Mesendoderm (in vitro differentiated cells): ENCODE measurements at regions not wholly inside any gene's neighbourhood (a gene's known extent, or its start where the extent isn't known, plus 50 kb on each side); places are given as distances from the start of the nearest gene placed in this dataset.
"Not testable (repeated sequence)": the region's sequence is repeated elsewhere in the genome, so short reads cannot be mapped to it uniquely, and the experiment has no call there.

Source experiments
- DNase-seq: peaks from one replicate; pipeline ENCODE4 v3.0.0; 2013
- H2AK5ac ChIP-seq: 2 replicates; pipeline ENCODE4 v1.6.1; 2013; ENCODE audit warnings: low read length, inconsistent platforms
- H2BK120ac ChIP-seq: 2 replicates; pipeline ENCODE4 v1.6.1; 2013; ENCODE audit warnings: low read depth, mild to moderate bottlenecking, low read length, moderate library complexity, mixed read lengths
- H2BK15ac ChIP-seq: replicated peaks from 2 replicates; pipeline ENCODE4 v1.6.1; 2013; ENCODE audit warnings: low read depth, mild to moderate bottlenecking, moderate library complexity
- H2BK5ac ChIP-seq: 2 replicates; pipeline ENCODE4 v1.6.1; 2013; ENCODE audit warnings: low read length, inconsistent platforms
- H3K18ac ChIP-seq: 2 replicates; pipeline ENCODE4 v1.6.1; 2013; ENCODE audit warnings: mild to moderate bottlenecking, low read length, mixed read lengths
- H3K23ac ChIP-seq: one replicate; pipeline ENCODE4 v1.6.1; 2013; ENCODE audit warnings: low read length
- H3K27ac ChIP-seq: 2 replicates; pipeline ENCODE4 v1.5.1; 2013; ENCODE audit warnings: low read depth, mild to moderate bottlenecking, inconsistent platforms, low read length, moderate library complexity
- H3K27me3 ChIP-seq: 2 replicates; pipeline ENCODE4 v1.6.1; 2013; ENCODE audit warnings: low read length, control low read depth, mild to moderate bottlenecking, inconsistent platforms; ENCODE audit not compliant: insufficient read depth, poor library complexity
- H3K36me3 ChIP-seq: 2 replicates; pipeline ENCODE4 v1.6.1; 2013; ENCODE audit warnings: low read length, inconsistent platforms; ENCODE audit not compliant: control insufficient read depth, insufficient read depth
- H3K4ac ChIP-seq: one replicate; pipeline ENCODE4 v1.6.1; 2013; ENCODE audit warnings: low read depth, mild to moderate bottlenecking, low read length, moderate library complexity
- H3K4me1 ChIP-seq: 2 replicates; pipeline ENCODE4 v1.6.1; 2013; ENCODE audit warnings: low read depth, low read length, inconsistent platforms; ENCODE audit not compliant: control insufficient read depth
- H3K4me2 ChIP-seq: 2 replicates; pipeline ENCODE4 v1.6.1; 2013; ENCODE audit warnings: low read length
- H3K4me3 ChIP-seq: 2 replicates; pipeline ENCODE4 v1.5.1; 2013; ENCODE audit warnings: mild to moderate bottlenecking, low read length
- H3K56ac ChIP-seq: one replicate; pipeline ENCODE4 v1.6.1; 2013; ENCODE audit warnings: low read length
- H3K79me1 ChIP-seq: 2 replicates; pipeline ENCODE4 v1.6.1; 2013; ENCODE audit warnings: low read length, inconsistent platforms
- H3K79me2 ChIP-seq: 2 replicates; pipeline ENCODE4 v1.6.1; 2013; ENCODE audit warnings: mild to moderate bottlenecking, low read length; ENCODE audit not compliant: control insufficient read depth, insufficient read depth
- H3K9ac ChIP-seq: 2 replicates; pipeline ENCODE4 v1.6.1; 2013; ENCODE audit warnings: low read length, inconsistent platforms
- H4K5ac ChIP-seq: one replicate; pipeline ENCODE4 v1.6.1; 2013; ENCODE audit warnings: low read length
- H4K8ac ChIP-seq: one replicate; pipeline ENCODE4 v1.6.1; 2013; ENCODE audit warnings: low read depth, mild to moderate bottlenecking, control low read depth, low read length, moderate library complexity
- WGBS: extraction: QIAGEN DNeasy Blood & Tissue Kit; methylation state at CpG from one replicate; pipeline ENCODE4 v1.1.7; 2013; ENCODE audit warnings: low lambda C conversion rate, missing lambda C conversion rate; ENCODE audit not compliant: insufficient coverage; ENCODE audit errors: extremely low coverage; 5-methylcytosine and 5-hydroxymethylcytosine counted together

DNA sequence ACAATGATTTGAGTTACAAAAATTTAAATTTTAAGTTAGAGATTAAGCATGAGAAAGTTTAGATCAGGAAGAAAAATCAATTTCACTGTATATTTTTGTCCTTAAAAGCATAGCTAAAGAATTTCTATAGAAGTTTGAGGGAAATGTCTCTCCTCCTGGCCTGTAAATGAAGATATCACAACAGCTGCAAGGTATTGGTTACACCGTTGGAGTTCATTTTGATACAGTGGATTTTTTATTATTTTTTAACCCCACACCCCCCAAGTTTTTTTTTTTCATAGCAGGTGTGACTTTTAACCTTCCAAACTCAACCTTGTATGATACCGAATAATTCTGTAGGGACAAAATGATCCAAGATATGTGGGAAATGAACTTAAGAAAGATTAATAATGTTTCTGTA, 156.3 kb downstream of the DISP1 start:
- H3K27ac ChIP-seq, result no peak overlapping the region
- H2BK120ac ChIP-seq, result no peak overlapping the region
- H3K4ac ChIP-seq, result no peak overlapping the region
- H3K4me2 ChIP-seq, result no peak overlapping the region
- no peak overlapping the region for H4K5ac ChIP-seq
- WGBS, result no CpG with 5 or more reads among the region's 2 CpGs
- H4K8ac ChIP-seq, result no peak overlapping the region
- no peaks in the 10 kb centered on the region for H3K27me3 ChIP-seq
- DNase-seq, result no peak
- H3K4me3 ChIP-seq, result no peak overlapping the region
- no peaks in the 10 kb centered on the region for H3K4me1 ChIP-seq
- H3K18ac ChIP-seq, result no peak overlapping the region
- no peaks in the 10 kb centered on the region for H3K79me1 ChIP-seq
- no peaks in the 10 kb centered on the region for H3K79me2 ChIP-seq
- no peak overlapping the region for H2BK15ac ChIP-seq
- H3K9ac ChIP-seq, result no peak overlapping the region
- H3K23ac ChIP-seq, result no peak overlapping the region
- no peak overlapping the region for H3K56ac ChIP-seq
- H3K36me3 ChIP-seq, result no peaks in the 10 kb centered on the region
- no peak overlapping the region for H2AK5ac ChIP-seq
- H2BK5ac ChIP-seq, result no peak overlapping the region

DNA sequence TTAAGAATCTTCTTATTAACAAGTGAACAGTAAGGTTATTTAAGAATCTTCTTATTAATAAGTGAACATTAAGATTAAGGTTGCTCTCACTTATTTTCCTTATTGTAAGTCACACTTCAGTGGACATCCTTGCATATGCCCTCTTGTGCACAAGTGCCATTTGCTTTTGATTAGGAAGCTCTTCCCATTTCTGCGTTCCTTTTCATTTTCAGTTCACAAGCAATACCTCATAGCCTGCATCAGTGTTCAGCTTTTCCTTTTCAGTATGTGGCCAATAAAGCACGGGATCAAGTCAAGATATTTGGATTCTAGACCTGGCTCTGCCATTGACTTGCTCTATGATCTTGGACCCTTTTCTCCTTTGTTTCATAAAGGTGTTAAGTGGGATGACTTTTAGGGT, 158.7 kb downstream of the DISP1 start:
- Histone ChIP-seq H3K4me1 (no peaks in the 10 kb centered on the region), H3K36me3 (no peaks in the 10 kb centered on the region), H2BK15ac (no peak overlapping the region), H2AK5ac (no peak overlapping the region), H3K4me2 (no peak overlapping the region), H3K9ac (no peak overlapping the region), H3K79me1 (no peaks in the 10 kb centered on the region), H3K56ac (no peak overlapping the region), H2BK5ac (no peak overlapping the region), H4K8ac (no peak overlapping the region), H3K27me3 (no peaks in the 10 kb centered on the region), H4K5ac (no peak overlapping the region), H3K18ac (no peak overlapping the region), H3K79me2 (no peaks in the 10 kb centered on the region), H3K4ac (no peak overlapping the region), H2BK120ac (no peak overlapping the region), H3K23ac (no peak overlapping the region), H3K27ac (no peak overlapping the region), H3K4me3 (no peak overlapping the region)
- no CpG with 5 or more reads among the region's 2 CpGs for WGBS
- DNase-seq, result no peak

DNA sequence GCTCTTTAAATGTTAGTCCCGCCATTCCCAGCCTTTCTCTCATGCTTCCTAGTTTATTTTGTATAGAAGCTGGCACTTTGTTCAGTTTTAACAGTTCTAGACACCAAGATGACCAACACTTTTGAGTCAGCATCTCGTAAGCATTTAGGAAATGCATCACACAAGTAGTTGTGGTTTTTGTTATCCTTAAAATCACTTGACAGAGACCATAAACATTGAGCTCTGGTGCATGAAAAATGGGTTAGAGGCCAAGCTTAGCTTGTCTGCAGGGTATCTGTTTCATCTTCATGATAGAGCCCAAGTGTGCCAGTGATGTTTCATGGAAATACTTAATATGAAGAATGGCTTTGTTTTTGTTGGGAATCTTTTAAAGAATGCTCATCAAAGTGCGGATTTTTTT, 159.7 kb downstream of the DISP1 start:
- no peak overlapping the region for H3K23ac ChIP-seq
- H2BK15ac ChIP-seq, result no peak overlapping the region
- no peak overlapping the region for H3K27ac ChIP-seq
- H3K4me2 ChIP-seq, result no peak overlapping the region
- no peak overlapping the region for H3K18ac ChIP-seq
- no peak overlapping the region for H3K4me3 ChIP-seq
- no peak overlapping the region for H2AK5ac ChIP-seq
- H3K79me1 ChIP-seq, result no peaks in the 10 kb centered on the region
- no peak overlapping the region for H4K5ac ChIP-seq
- H2BK120ac ChIP-seq, result no peak overlapping the region
- no peak overlapping the region for H2BK5ac ChIP-seq
- no peaks in the 10 kb centered on the region for H3K36me3 ChIP-seq
- H3K4me1 ChIP-seq, result no peaks in the 10 kb centered on the region
- WGBS, result no CpG with 5 or more reads among the region's 3 CpGs
- no peaks in the 10 kb centered on the region for H3K79me2 ChIP-seq
- H4K8ac ChIP-seq, result no peak overlapping the region
- H3K4ac ChIP-seq, result no peak overlapping the region
- H3K9ac ChIP-seq, result no peak overlapping the region
- H3K27me3 ChIP-seq, result no peaks in the 10 kb centered on the region
- no peak for DNase-seq
- no peak overlapping the region for H3K56ac ChIP-seq

DNA sequence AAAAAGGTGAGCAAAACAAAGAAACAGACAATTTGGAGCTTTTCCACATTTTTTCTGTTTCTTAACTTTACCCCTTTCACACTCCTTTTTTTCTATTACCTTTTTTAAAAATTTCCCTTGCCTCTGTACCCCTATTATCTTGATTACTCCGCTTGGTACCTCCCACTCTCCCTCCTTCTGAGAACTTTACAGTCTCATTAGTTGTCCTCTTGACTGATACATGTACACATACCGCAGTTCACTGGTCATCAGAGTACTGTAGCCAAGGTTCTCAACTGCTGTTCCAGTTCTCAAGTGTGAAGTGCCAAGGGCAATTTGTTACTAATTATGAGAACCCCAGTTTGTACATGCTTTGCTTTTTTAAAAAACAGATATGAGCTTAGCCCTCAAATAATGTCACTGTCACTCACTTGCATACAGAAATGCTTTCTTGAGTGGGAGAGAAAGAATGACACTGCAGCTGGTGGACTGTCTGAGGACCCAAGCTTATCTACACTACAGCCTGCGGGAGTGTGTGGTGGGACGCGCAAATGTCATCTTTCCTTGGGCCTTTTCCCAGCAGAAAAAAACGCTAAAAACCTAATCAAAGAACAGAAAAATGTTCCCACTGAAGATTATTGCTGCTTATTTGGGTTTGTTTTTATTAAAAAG, 160.8 kb downstream of the DISP1 start:
- H3K4ac ChIP-seq, result no peak overlapping the region
- H3K23ac ChIP-seq, result no peak overlapping the region
- H2BK15ac ChIP-seq, result no peak overlapping the region
- WGBS, result 100% methylated on average over 1 of the region's 6 CpGs
- H2BK120ac ChIP-seq, result no peak overlapping the region
- H3K79me2 ChIP-seq, result no peaks in the 10 kb centered on the region
- H4K8ac ChIP-seq, result no peak overlapping the region
- no peaks in the 10 kb centered on the region for H3K27me3 ChIP-seq
- H3K79me1 ChIP-seq, result no peaks in the 10 kb centered on the region
- no peaks in the 10 kb centered on the region for H3K4me1 ChIP-seq
- H3K36me3 ChIP-seq, result no peaks in the 10 kb centered on the region
- no peak overlapping the region for H3K18ac ChIP-seq
- H2BK5ac ChIP-seq, result no peak overlapping the region
- H3K4me2 ChIP-seq, result no peak overlapping the region
- no peak for DNase-seq
- no peak overlapping the region for H3K27ac ChIP-seq
- H3K4me3 ChIP-seq, result no peak overlapping the region
- no peak overlapping the region for H3K9ac ChIP-seq
- H2AK5ac ChIP-seq, result no peak overlapping the region
- no peak overlapping the region for H4K5ac ChIP-seq
- no peak overlapping the region for H3K56ac ChIP-seq

DNA sequence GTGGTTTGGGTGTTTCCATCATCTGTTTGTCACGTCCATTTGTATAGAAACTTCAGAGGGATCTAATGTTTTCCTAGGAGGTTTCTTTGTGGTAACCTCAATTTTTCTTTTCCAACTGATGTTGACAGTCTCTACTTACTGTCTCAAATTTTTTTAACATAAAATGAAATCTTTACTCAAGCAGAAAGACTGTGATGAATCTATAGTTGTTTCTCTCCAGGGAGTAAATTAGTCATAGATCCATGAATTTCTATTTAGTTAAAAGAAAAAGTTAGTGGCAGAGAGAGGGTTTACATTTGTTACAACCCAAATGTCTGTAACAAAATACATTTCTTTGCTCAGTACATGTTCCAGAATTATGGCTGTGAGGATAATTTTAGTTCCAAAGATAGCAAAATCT, 161.6 kb downstream of the DISP1 start:
- Histone ChIP-seq H2AK5ac (no peak overlapping the region), H3K79me2 (no peaks in the 10 kb centered on the region), H3K4me3 (no peak overlapping the region), H3K4me1 (no peaks in the 10 kb centered on the region), H3K27me3 (no peaks in the 10 kb centered on the region), H3K18ac (no peak overlapping the region), H2BK15ac (no peak overlapping the region), H3K36me3 (no peaks in the 10 kb centered on the region), H4K8ac (no peak overlapping the region), H3K9ac (no peak overlapping the region), H3K4me2 (no peak overlapping the region), H2BK120ac (no peak overlapping the region), H3K23ac (no peak overlapping the region), H3K79me1 (no peaks in the 10 kb centered on the region), H3K56ac (no peak overlapping the region), H3K27ac (no peak overlapping the region), H2BK5ac (no peak overlapping the region), H3K4ac (no peak overlapping the region), H4K5ac (no peak overlapping the region)
- DNase-seq, result no peak
- WGBS, result no CpG with 5 or more reads among the region's 1 CpG

DNA sequence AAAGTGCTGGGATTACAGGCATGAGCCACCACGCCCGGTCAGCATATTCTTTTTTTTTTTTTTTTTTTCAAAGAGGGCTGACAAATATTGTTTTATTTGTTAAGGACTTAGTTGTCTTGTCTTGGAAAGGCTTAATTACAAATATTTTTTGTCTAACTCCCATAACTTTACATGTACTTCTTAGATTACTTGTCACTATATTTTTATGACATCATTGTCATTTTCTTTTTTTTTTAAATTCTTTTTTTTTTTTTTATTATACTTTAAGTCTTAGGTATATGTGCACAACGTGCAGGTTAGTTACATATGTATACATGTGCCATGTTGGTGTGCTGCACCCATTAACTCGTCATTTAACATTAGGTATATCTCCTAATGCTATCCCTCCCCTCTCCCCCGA, 162.5 kb downstream of the DISP1 start:
- H3K4me2 ChIP-seq, H4K8ac ChIP-seq: not testable (repeated sequence)
- no CpG with 5 or more reads among the region's 5 CpGs for WGBS

More for the DNA sequence above, 162.5 kb downstream of the DISP1 start:
- H2BK120ac ChIP-seq, H3K4ac ChIP-seq, H3K27ac ChIP-seq, H3K23ac ChIP-seq, H3K36me3 ChIP-seq, H3K79me2 ChIP-seq, H3K27me3 ChIP-seq, H3K9ac ChIP-seq, H3K79me1 ChIP-seq, H2BK15ac ChIP-seq, H2BK5ac ChIP-seq, H3K56ac ChIP-seq, H2AK5ac ChIP-seq, H3K4me3 ChIP-seq, H4K5ac ChIP-seq, H3K4me1 ChIP-seq, H3K18ac ChIP-seq, DNase-seq: not testable (repeated sequence)
